SK-N-SH treated with all-trans-retinoic acid at 6 μM for 48 hours (cell line): ENCODE measurements at regions not wholly inside any gene's neighbourhood (a gene's known extent, or its start where the extent isn't known, plus 50 kb on each side); places are given as distances from the start of the nearest gene placed in this dataset.
"Not testable (repeated sequence)": the region's sequence is repeated elsewhere in the genome, so short reads cannot be mapped to it uniquely, and the experiment has no call there.

Source experiments
- ATAC-seq: fragments of 200-7000 bp; cut with Tn5 transposase; 3 replicates; pipeline ENCODE4 v1.9.1; 2020; ENCODE audit warnings: mild to moderate bottlenecking, moderate library complexity
- ARNTL ChIP-seq: fragments of 450-650 bp; formaldehyde crosslinking; IDR thresholded peaks from 2 replicates; pipeline ENCODE4 v1.5.0; 2020; ENCODE audit warnings: low read depth, mild to moderate bottlenecking, moderate library complexity, borderline replicate concordance
- BACH2 ChIP-seq: fragments of 250-450 bp; sonication (Bioruptor Pico); IDR thresholded peaks from 2 replicates; pipeline ENCODE4 v1.9.0; 2021; ENCODE audit warnings: mild to moderate bottlenecking, borderline replicate concordance
- CSDC2 ChIP-seq: fragments of 250-450 bp; sonication (Bioruptor Pico); IDR thresholded peaks from 2 replicates; pipeline ENCODE4 v1.5.0; 2020; ENCODE audit warnings: mild to moderate bottlenecking, moderate library complexity
- ESRRG ChIP-seq: fragments of 250-450 bp; sonication (Bioruptor Pico); IDR thresholded peaks from 2 replicates; pipeline ENCODE4 v1.6.1; 2021; ENCODE audit warnings: mild to moderate bottlenecking
- GLIS3 ChIP-seq: fragments of 250-450 bp; sonication (Bioruptor Pico); IDR thresholded peaks from 2 replicates; pipeline ENCODE4 v1.5.0; 2020; ENCODE audit warnings: mild to moderate bottlenecking, moderate library complexity
- ISL1 ChIP-seq: fragments of 250-450 bp; sonication (Bioruptor Pico); IDR thresholded peaks from 2 replicates; pipeline ENCODE4 v2.1.2; 2022; ENCODE audit warnings: mild to moderate bottlenecking, moderate library complexity
- PATZ1 ChIP-seq: fragments of 250-450 bp; sonication (Bioruptor Pico); IDR thresholded peaks from 2 replicates; pipeline ENCODE4 v1.8.0; 2020; ENCODE audit warnings: mild to moderate bottlenecking, moderate library complexity, borderline replicate concordance
- PPARA ChIP-seq: fragments of 250-450 bp; sonication (Bioruptor Pico); IDR thresholded peaks from 2 replicates; pipeline ENCODE4 v1.5.0; 2020; ENCODE audit warnings: mild to moderate bottlenecking, borderline replicate concordance
- RARB ChIP-seq: fragments of 250-450 bp; sonication (Bioruptor Pico); IDR thresholded peaks from 2 replicates; pipeline ENCODE4 v1.8.0; 2021; ENCODE audit warnings: mild to moderate bottlenecking, moderate library complexity
- SNAI2 ChIP-seq: fragments of 250-450 bp; sonication (Bioruptor Pico); IDR thresholded peaks from 2 replicates; pipeline ENCODE4 v1.5.0; 2020; ENCODE audit warnings: mild to moderate bottlenecking, moderate library complexity
- TCF4 ChIP-seq: fragments of 250-450 bp; sonication (Bioruptor Pico); IDR thresholded peaks from 2 replicates; pipeline ENCODE4 v1.8.0; 2021; ENCODE audit warnings: mild to moderate bottlenecking, moderate library complexity, borderline replicate concordance
- TOX ChIP-seq: fragments of 250-450 bp; sonication (Bioruptor Pico); IDR thresholded peaks from 2 replicates; pipeline ENCODE4 v1.8.0; 2021; ENCODE audit warnings: mild to moderate bottlenecking, moderate library complexity, borderline replicate concordance
- ZC3H10 ChIP-seq: fragments of 250-450 bp; sonication (Bioruptor Pico); IDR thresholded peaks from 2 replicates; pipeline ENCODE4 v1.5.1; 2021; ENCODE audit warnings: mild to moderate bottlenecking, moderate library complexity
- ZNF565 ChIP-seq: fragments of 450-650 bp; formaldehyde crosslinking; conservative IDR thresholded peaks from 2 replicates; pipeline ENCODE4 v1.5.0; 2020; ENCODE audit warnings: low read depth, mild to moderate bottlenecking, moderate library complexity
- ZNF70 ChIP-seq: fragments of 450-650 bp; formaldehyde crosslinking; IDR thresholded peaks from 2 replicates; pipeline ENCODE4 v1.5.0; 2020; ENCODE audit warnings: mild to moderate bottlenecking, moderate library complexity
- ZNF8 ChIP-seq: fragments of 450-650 bp; formaldehyde crosslinking; IDR thresholded peaks from 2 replicates; pipeline ENCODE4 v1.5.0; 2020; ENCODE audit warnings: mild to moderate bottlenecking, moderate library complexity
- TF ChIP-seq, protein P1 (sequence below): fragments of 250-450 bp; sonication (Bioruptor Pico); IDR thresholded peaks from 2 replicates; pipeline ENCODE4 v1.5.1; 2021; ENCODE audit warnings: mild to moderate bottlenecking, moderate library complexity
- TF ChIP-seq, protein P2 (sequence below): fragments of 250-450 bp; sonication (Bioruptor Pico); IDR thresholded peaks from 2 replicates; pipeline ENCODE4 v1.5.0; 2020; ENCODE audit warnings: mild to moderate bottlenecking, moderate library complexity
- TF ChIP-seq, protein P3 (sequence below): fragments of 250-450 bp; sonication (Bioruptor Pico); IDR thresholded peaks from 2 replicates; pipeline ENCODE4 v1.5.1; 2020; ENCODE audit warnings: low read depth, mild to moderate bottlenecking, moderate library complexity

- ATAC-seq, result no peak
- TF ChIP-seq SNAI2 (CRISPR knock-in tag) (no peak), ZC3H10 (CRISPR knock-in tag) (no peak)
Measured at GRCh38 chr4:28014469-28014868, 1153.8 kb downstream of the STIM2 start.

DNA sequence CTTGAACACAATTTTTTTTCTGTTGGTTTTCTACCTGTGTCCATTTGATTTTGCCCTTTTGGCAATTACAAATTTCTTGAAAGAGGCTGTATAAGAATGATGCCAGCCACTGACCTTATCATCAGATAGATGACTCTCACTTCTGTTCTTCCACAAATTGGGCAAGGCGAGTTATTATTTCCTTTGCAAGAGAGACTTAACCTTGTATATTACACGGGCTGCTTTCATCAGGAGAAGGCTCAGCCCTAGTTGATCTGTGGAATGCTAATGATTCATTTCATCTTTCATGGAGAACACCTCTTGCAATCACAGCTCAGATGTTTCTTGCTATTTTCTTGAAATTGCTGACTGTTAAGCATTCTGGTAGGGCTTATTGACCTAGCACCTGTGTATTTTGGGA lies 1155.4 kb downstream of the STIM2 start:
- ATAC-seq, result no peak
- no peak for TF ChIP-seq TOX (CRISPR knock-in tag)
- TF ChIP-seq, protein P1, sequence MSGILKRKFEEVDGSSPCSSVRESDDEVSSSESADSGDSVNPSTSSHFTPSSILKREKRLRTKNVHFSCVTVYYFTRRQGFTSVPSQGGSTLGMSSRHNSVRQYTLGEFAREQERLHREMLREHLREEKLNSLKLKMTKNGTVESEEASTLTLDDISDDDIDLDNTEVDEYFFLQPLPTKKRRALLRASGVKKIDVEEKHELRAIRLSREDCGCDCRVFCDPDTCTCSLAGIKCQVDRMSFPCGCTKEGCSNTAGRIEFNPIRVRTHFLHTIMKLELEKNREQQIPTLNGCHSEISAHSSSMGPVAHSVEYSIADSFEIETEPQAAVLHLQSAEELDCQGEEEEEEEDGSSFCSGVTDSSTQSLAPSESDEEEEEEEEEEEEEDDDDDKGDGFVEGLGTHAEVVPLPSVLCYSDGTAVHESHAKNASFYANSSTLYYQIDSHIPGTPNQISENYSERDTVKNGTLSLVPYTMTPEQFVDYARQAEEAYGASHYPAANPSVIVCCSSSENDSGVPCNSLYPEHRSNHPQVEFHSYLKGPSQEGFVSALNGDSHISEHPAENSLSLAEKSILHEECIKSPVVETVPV, result no peak
- TF ChIP-seq PATZ1 (CRISPR knock-in tag), result no peak
- TF ChIP-seq ESRRG (CRISPR knock-in tag), result no peak

DNA sequence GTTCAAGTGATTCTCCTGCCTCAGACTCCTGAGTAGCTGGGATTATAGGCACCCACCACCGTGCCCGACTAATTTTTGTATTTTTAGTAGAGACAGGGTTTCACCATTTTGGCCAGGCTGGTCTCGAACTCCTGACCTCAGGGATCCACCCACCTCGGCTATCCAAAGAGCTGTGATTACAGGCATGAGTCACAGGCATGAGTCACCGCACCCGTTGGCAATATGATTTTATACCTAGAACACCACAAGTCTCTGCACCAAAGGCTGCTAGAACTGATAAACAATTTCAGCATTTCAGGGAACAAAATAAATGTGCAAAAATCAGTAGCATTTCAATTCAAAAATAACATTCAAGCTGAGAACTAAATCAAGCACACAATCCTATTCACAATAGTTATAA lies 1177.6 kb downstream of the STIM2 start:
- not testable (repeated sequence) for ATAC-seq

- TF ChIP-seq ZNF70 (CRISPR knock-in tag) (no peak), ZNF8 (CRISPR knock-in tag) (no peak), TOX (CRISPR knock-in tag) (no peak), PPARA (CRISPR knock-in tag) (no peak), ZC3H10 (CRISPR knock-in tag) (no peak), RARB (no peak), GLIS3 (CRISPR knock-in tag) (no peak), ARNTL (no peak), BACH2 (no peak), ISL1 (no peak), ZNF565 (no peak), CSDC2 (CRISPR knock-in tag) (no peak), ESRRG (CRISPR knock-in tag) (no peak), TCF4 (no peak)
- TF ChIP-seq, protein P2, sequence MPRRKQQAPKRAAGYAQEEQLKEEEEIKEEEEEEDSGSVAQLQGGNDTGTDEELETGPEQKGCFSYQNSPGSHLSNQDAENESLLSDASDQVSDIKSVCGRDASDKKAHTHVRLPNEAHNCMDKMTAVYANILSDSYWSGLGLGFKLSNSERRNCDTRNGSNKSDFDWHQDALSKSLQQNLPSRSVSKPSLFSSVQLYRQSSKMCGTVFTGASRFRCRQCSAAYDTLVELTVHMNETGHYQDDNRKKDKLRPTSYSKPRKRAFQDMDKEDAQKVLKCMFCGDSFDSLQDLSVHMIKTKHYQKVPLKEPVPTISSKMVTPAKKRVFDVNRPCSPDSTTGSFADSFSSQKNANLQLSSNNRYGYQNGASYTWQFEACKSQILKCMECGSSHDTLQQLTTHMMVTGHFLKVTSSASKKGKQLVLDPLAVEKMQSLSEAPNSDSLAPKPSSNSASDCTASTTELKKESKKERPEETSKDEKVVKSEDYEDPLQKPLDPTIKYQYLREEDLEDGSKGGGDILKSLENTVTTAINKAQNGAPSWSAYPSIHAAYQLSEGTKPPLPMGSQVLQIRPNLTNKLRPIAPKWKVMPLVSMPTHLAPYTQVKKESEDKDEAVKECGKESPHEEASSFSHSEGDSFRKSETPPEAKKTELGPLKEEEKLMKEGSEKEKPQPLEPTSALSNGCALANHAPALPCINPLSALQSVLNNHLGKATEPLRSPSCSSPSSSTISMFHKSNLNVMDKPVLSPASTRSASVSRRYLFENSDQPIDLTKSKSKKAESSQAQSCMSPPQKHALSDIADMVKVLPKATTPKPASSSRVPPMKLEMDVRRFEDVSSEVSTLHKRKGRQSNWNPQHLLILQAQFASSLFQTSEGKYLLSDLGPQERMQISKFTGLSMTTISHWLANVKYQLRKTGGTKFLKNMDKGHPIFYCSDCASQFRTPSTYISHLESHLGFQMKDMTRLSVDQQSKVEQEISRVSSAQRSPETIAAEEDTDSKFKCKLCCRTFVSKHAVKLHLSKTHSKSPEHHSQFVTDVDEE, result no peak
- TF ChIP-seq, protein P3, sequence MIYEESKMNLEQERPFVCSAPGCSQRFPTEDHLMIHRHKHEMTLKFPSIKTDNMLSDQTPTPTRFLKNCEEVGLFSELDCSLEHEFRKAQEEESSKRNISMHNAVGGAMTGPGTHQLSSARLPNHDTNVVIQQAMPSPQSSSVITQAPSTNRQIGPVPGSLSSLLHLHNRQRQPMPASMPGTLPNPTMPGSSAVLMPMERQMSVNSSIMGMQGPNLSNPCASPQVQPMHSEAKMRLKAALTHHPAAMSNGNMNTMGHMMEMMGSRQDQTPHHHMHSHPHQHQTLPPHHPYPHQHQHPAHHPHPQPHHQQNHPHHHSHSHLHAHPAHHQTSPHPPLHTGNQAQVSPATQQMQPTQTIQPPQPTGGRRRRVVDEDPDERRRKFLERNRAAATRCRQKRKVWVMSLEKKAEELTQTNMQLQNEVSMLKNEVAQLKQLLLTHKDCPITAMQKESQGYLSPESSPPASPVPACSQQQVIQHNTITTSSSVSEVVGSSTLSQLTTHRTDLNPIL (CRISPR knock-in tag), result no peak
- TF ChIP-seq, protein P1, result no peak
- no peak for ATAC-seq
Measured at GRCh38 chr4:28062562-28062961, 1201.9 kb downstream of the STIM2 start.
